Astrocyte (in vitro differentiated cells and primary cell): ENCODE measurements at regions not wholly inside any gene's neighbourhood (a gene's known extent, or its start where the extent isn't known, plus 50 kb on each side); places are given as distances from the start of the nearest gene placed in this dataset.

Experiments
- DNase-seq: peaks from one replicate; pipeline ENCODE4 v3.0.0-alpha.2; 2010; ENCODE audit warnings: low read depth
- FAIRE-seq: peaks from 2 replicates; lab custom pipeline; 2011; peaks lifted over from hg19 to GRCh38; lab: Jason Lieb, UNC
- H2AFZ ChIP-seq: 2 replicates; pipeline ENCODE4 v1.6.0; 2012; ENCODE audit warnings: low read depth, low read length, inconsistent platforms
- H3K27ac ChIP-seq: 2 replicates; pipeline ENCODE4 v1.5.1; 2011; ENCODE audit warnings: low read depth, low read length, inconsistent platforms
- H3K27me3 ChIP-seq: 2 replicates; pipeline ENCODE4 v1.6.0; 2011; ENCODE audit warnings: low read length, inconsistent platforms; ENCODE audit not compliant: insufficient read depth
- H3K36me3 ChIP-seq: 2 replicates; pipeline ENCODE4 v1.5.1; 2011; ENCODE audit warnings: low read length, inconsistent platforms; ENCODE audit not compliant: insufficient read depth
- H3K4me1 ChIP-seq: 2 replicates; pipeline ENCODE4 v1.5.1; 2011; ENCODE audit warnings: low read length, inconsistent platforms; ENCODE audit not compliant: insufficient read depth
- H3K4me2 ChIP-seq: 2 replicates; pipeline ENCODE4 v1.6.0; 2012; ENCODE audit warnings: low read length, inconsistent platforms
- H3K4me3 ChIP-seq: 2 replicates; pipeline ENCODE4 v1.5.1; 2011; ENCODE audit warnings: low read depth, mild to moderate bottlenecking, low read length, inconsistent platforms; ENCODE audit not compliant: insufficient read depth
- H3K79me2 ChIP-seq: 2 replicates; pipeline ENCODE4 v1.6.0; 2012; ENCODE audit warnings: mild to moderate bottlenecking, low read length, inconsistent platforms; ENCODE audit not compliant: insufficient read depth
- H3K9ac ChIP-seq: 2 replicates; pipeline ENCODE4 v1.6.0; 2012; ENCODE audit warnings: mild to moderate bottlenecking, low read length, inconsistent platforms
- H3K9me3 ChIP-seq: 2 replicates; pipeline ENCODE4 v1.5.1; 2012; ENCODE audit warnings: low read depth, mild to moderate bottlenecking, low read length, inconsistent platforms; ENCODE audit not compliant: insufficient read depth
- H4K20me1 ChIP-seq: 2 replicates; pipeline ENCODE4 v1.6.0; 2012; ENCODE audit warnings: low read length, inconsistent platforms; ENCODE audit not compliant: insufficient read depth
- H3K27ac Mint-ChIP-seq: one replicate; pipeline ENCODE4 v1.8.0; 2021; ENCODE audit warnings: mild to moderate bottlenecking, mixed read lengths; ENCODE audit not compliant: unreplicated experiment
- H3K27me3 Mint-ChIP-seq: one replicate; pipeline ENCODE4 v1.8.0; 2021; ENCODE audit warnings: low read depth, mixed read lengths; ENCODE audit not compliant: unreplicated experiment
- H3K36me3 Mint-ChIP-seq: one replicate; pipeline ENCODE4 v1.8.0; 2021; ENCODE audit warnings: low read depth, mixed read lengths; ENCODE audit not compliant: unreplicated experiment
- H3K4me1 Mint-ChIP-seq: one replicate; pipeline ENCODE4 v1.8.0; 2021; ENCODE audit warnings: low read depth, mixed read lengths; ENCODE audit not compliant: unreplicated experiment
- H3K4me3 Mint-ChIP-seq: one replicate; pipeline ENCODE4 v1.8.0; 2021; ENCODE audit warnings: mild to moderate bottlenecking, moderate library complexity, mixed read lengths; ENCODE audit not compliant: unreplicated experiment
- H3K9me3 Mint-ChIP-seq: one replicate; pipeline ENCODE4 v1.8.0; 2021; ENCODE audit warnings: mild to moderate bottlenecking, mixed read lengths; ENCODE audit not compliant: unreplicated experiment
- EZH2 ChIP-seq: IDR thresholded peaks from 2 replicates; pipeline ENCODE4 v1.6.1; 2012; ENCODE audit warnings: mild to moderate bottlenecking, low read length, inconsistent platforms; ENCODE audit not compliant: insufficient read depth
- TF ChIP-seq, protein P1 (sequence below): IDR thresholded peaks from 2 replicates; pipeline ENCODE4 v1.5.1; 2011; ENCODE audit warnings: low read depth, mild to moderate bottlenecking, inconsistent platforms, low read length, moderate library complexity; ENCODE audit not compliant: insufficient read depth

DNA sequence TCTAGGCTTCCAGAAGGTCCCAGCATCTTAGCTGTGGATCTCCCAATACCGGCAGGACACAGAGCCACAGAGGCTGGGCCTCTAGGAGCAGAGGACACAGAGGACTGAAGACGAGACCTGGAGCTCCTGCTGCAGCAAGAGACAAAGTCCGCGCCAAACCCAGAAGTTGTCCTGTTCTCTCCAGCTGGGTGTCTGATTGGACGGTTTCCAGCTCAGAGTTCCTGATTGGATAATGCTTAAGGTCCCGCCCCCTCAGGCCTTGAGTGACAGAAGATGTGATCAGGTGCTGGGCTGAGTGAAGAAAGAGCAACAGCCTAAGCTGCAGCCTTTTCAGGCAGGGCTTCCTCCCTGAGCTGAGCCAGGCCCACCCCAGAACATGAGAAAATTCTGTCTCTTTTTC is 59.9 kb upstream of the ZNF85 start:
- no peak overlapping the region for H3K9ac ChIP-seq
- H3K4me1 ChIP-seq = no peaks in the 10 kb centered on the region
- H3K9me3 ChIP-seq = peaks cover 14% of the 10 kb centered on the region
- Mint-ChIP-seq H3K9me3 (peaks cover 27% of the 10 kb centered on the region), H3K27ac (no peak overlapping the region), H3K4me3 (no peak overlapping the region), H3K36me3 (no peaks in the 10 kb centered on the region), H3K27me3 (no peaks in the 10 kb centered on the region), H3K4me1 (peaks cover 6% of the 10 kb centered on the region)
- TF ChIP-seq, protein P1, sequence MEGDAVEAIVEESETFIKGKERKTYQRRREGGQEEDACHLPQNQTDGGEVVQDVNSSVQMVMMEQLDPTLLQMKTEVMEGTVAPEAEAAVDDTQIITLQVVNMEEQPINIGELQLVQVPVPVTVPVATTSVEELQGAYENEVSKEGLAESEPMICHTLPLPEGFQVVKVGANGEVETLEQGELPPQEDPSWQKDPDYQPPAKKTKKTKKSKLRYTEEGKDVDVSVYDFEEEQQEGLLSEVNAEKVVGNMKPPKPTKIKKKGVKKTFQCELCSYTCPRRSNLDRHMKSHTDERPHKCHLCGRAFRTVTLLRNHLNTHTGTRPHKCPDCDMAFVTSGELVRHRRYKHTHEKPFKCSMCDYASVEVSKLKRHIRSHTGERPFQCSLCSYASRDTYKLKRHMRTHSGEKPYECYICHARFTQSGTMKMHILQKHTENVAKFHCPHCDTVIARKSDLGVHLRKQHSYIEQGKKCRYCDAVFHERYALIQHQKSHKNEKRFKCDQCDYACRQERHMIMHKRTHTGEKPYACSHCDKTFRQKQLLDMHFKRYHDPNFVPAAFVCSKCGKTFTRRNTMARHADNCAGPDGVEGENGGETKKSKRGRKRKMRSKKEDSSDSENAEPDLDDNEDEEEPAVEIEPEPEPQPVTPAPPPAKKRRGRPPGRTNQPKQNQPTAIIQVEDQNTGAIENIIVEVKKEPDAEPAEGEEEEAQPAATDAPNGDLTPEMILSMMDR = no peak
- no peak for TF ChIP-seq EZH2
- no peak overlapping the region for H3K4me3 ChIP-seq
- H3K79me2 ChIP-seq = no peaks in the 10 kb centered on the region
- H3K27me3 ChIP-seq = no peaks in the 10 kb centered on the region
- no peak for DNase-seq
- no peak overlapping the region for H3K27ac ChIP-seq
- H2AFZ ChIP-seq = no peak overlapping the region
- no peak for FAIRE-seq
- no peaks in the 10 kb centered on the region for H4K20me1 ChIP-seq
- H3K4me2 ChIP-seq = no peak overlapping the region
- no peaks in the 10 kb centered on the region for H3K36me3 ChIP-seq
